ENCODE measurements at regions not wholly inside any gene's neighbourhood (a gene's known extent, or its start where the extent isn't known, plus 50 kb on each side); places are given as distances from the start of the nearest gene placed in this dataset.

DNA sequence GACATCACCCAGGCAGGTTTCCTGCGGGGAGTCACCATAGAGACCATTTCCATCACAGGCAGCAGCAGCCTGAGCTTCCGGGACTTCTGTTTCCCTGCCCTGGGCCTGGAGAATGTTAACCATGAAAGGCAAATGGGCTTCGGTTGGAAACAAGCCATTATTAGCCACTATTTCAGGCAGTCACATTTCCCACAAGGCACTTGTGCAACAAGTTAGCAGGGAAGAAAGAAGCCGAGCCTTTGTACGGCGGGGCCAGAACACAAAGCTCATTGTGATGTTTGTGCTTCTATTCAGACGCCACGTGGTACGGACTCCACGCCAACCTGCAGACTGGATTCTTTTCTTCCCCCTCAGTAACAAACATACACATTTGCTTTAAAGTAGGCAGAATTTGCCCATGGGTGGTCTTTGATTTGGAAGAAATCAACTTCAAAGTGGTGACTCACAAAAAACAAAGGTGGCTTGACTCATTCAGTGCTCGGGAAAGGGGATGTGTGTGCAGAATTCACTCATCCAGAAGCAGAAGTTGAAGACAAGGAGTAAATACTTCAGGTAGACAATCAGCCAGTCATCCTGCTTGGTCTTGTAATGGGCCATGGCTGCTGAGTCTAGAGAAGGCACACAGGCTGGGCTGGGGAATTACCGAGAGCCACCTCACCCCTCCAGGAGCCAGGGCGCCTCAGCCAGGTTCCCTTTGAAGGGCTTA, 154.2 kb upstream of the PRMT8 start:
- TF ChIP-seq, protein P1, sequence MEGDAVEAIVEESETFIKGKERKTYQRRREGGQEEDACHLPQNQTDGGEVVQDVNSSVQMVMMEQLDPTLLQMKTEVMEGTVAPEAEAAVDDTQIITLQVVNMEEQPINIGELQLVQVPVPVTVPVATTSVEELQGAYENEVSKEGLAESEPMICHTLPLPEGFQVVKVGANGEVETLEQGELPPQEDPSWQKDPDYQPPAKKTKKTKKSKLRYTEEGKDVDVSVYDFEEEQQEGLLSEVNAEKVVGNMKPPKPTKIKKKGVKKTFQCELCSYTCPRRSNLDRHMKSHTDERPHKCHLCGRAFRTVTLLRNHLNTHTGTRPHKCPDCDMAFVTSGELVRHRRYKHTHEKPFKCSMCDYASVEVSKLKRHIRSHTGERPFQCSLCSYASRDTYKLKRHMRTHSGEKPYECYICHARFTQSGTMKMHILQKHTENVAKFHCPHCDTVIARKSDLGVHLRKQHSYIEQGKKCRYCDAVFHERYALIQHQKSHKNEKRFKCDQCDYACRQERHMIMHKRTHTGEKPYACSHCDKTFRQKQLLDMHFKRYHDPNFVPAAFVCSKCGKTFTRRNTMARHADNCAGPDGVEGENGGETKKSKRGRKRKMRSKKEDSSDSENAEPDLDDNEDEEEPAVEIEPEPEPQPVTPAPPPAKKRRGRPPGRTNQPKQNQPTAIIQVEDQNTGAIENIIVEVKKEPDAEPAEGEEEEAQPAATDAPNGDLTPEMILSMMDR (IDR thresholded peaks at IDR 0.05; ENCODE audit: insufficient read depth, low read length, poor library complexity, severe bottlenecking): no peak
- no peak for DNase-seq (ENCODE audit: low read depth)
- Histone ChIP-seq H3K36me3 (ENCODE audit: control insufficient read depth, insufficient read depth, low read length) (no peaks in the 10 kb centered on the region), H3K4me3 (ENCODE audit: low read depth, low read length) (no peak overlapping the region), H3K27me3 (ENCODE audit: control insufficient read depth, insufficient read depth, low read length) (no peaks in the 10 kb centered on the region)

- TF ChIP-seq, protein P1 (IDR thresholded peaks at IDR 0.05; ENCODE audit: insufficient read depth, low read length, poor library complexity, severe bottlenecking): no peak
Measured at GRCh38 chr12:3337944-3338343, 153.1 kb upstream of the PRMT8 start.

GRCh38 chr12:3339221-3339620, 151.8 kb upstream of the PRMT8 start:
- Histone ChIP-seq H3K36me3 (ENCODE audit: control insufficient read depth, insufficient read depth, low read length) (no peaks in the 10 kb centered on the region), H3K27me3 (ENCODE audit: control insufficient read depth, insufficient read depth, low read length) (peaks cover 8% of the 10 kb centered on the region), H3K4me3 (ENCODE audit: low read depth, low read length) (no peak overlapping the region)
- TF ChIP-seq, protein P1 (IDR thresholded peaks at IDR 0.05; ENCODE audit: insufficient read depth, low read length, poor library complexity, severe bottlenecking): no peak
- no peak for DNase-seq (ENCODE audit: low read depth)

More at GRCh38 chr12:3337944-3338343, 153.1 kb upstream of the PRMT8 start:
- Histone ChIP-seq H3K27me3 (ENCODE audit: control insufficient read depth, insufficient read depth, low read length) (peaks cover 8% of the 10 kb centered on the region), H3K36me3 (ENCODE audit: control insufficient read depth, insufficient read depth, low read length) (no peaks in the 10 kb centered on the region), H3K4me3 (ENCODE audit: low read depth, low read length) (no peak overlapping the region)
- no peak for DNase-seq (ENCODE audit: low read depth)

- Histone ChIP-seq H3K4me3 (ENCODE audit: low read depth, low read length) (no peak overlapping the region), H3K27me3 (ENCODE audit: control insufficient read depth, insufficient read depth, low read length) (peaks cover 8% of the 10 kb centered on the region), H3K36me3 (ENCODE audit: control insufficient read depth, insufficient read depth, low read length) (no peaks in the 10 kb centered on the region)
- TF ChIP-seq, protein P1 (IDR thresholded peaks at IDR 0.05; ENCODE audit: insufficient read depth, low read length, poor library complexity, severe bottlenecking): no peak
- DNase-seq (ENCODE audit: low read depth): no peak
Measured at GRCh38 chr12:3341594-3341993, 149.4 kb upstream of the PRMT8 start.

GRCh38 chr12:3342051-3342450, 149.0 kb upstream of the PRMT8 start:
- Histone ChIP-seq H3K4me3 (ENCODE audit: low read depth, low read length) (no peak overlapping the region), H3K36me3 (ENCODE audit: control insufficient read depth, insufficient read depth, low read length) (no peaks in the 10 kb centered on the region), H3K27me3 (ENCODE audit: control insufficient read depth, insufficient read depth, low read length) (peaks cover 8% of the 10 kb centered on the region)
- TF ChIP-seq, protein P1 (IDR thresholded peaks at IDR 0.05; ENCODE audit: insufficient read depth, low read length, poor library complexity, severe bottlenecking): peak; percentile 65
- no peak for DNase-seq (ENCODE audit: low read depth)

DNA sequence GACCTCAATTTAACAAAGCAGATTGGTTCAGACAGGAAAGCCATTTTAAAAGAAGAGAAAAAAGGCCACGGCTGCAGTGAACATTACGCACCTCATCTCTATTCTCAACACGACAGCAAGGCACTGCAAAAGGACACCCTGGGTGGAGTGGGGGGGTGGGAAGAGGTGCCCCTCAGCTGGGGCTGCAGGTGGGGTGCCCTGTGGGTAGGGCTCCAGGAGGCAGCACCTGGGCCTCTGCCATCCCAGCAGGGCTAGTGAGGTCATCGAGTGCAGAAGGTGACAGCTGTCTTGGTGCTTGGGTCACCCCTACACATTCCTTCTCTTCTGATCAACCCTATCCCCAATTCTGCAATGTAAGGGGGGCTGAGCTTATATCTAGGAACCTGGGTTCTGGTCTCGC, 142.9 kb upstream of the PRMT8 start:
- Histone ChIP-seq H3K36me3 (ENCODE audit: control insufficient read depth, insufficient read depth, low read length) (no peaks in the 10 kb centered on the region), H3K4me3 (ENCODE audit: low read depth, low read length) (no peak overlapping the region), H3K27me3 (ENCODE audit: control insufficient read depth, insufficient read depth, low read length) (peaks cover 2% of the 10 kb centered on the region)
- no peak for DNase-seq (ENCODE audit: low read depth)
- TF ChIP-seq, protein P1 (IDR thresholded peaks at IDR 0.05; ENCODE audit: insufficient read depth, low read length, poor library complexity, severe bottlenecking): no peak

Data from kidney epithelial cell (primary cell).